ENCODE measurements at regions not wholly inside any gene's neighbourhood (a gene's known extent, or its start where the extent isn't known, plus 50 kb on each side); places are given as distances from the start of the nearest gene placed in this dataset.

- no peaks in the 10 kb centered on the region for H3K9me3 ChIP-seq
- DNase-seq: no peak
- H3K4me3 ChIP-seq (ENCODE audit: low read depth, low read length): no peak overlapping the region
- no peak for TF ChIP-seq CTCF (IDR thresholded peaks at IDR 0.05; ENCODE audit: low read depth, low read length)
- H3K36me3 ChIP-seq: no peaks in the 10 kb centered on the region
- no peaks in the 10 kb centered on the region for H3K27me3 ChIP-seq
- no peaks in the 10 kb centered on the region for H3K4me1 ChIP-seq
Observed at GRCh38 chr16:63323722-63324705, 1287.8 kb upstream of the CDH8 start.

DNA sequence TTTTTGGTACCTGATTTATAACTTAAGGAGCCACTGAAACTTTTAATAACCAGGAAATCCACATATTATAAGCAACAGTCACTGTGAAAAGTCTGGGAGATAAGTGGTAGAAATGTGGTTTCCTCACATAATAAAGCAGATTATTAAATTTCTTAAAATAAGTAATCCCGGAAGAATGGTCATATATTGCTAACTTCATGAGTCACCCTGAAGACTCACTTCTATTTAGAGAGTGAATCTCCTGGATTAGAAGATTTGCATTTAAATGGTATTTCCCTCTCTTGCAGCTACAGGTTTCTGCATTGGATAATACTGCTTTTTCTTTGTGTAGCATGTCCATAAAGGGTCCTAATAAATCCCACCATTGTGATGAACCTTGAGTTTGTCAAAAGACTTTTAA is 1286.8 kb upstream of the CDH8 start:
- DNase-seq: no peak
- H3K27me3 ChIP-seq: no peaks in the 10 kb centered on the region
- H3K9me3 ChIP-seq: no peaks in the 10 kb centered on the region
- H3K4me1 ChIP-seq: no peaks in the 10 kb centered on the region
- TF ChIP-seq CTCF (IDR thresholded peaks at IDR 0.05; ENCODE audit: low read depth, low read length): no peak
- no peak overlapping the region for H3K4me3 ChIP-seq (ENCODE audit: low read depth, low read length)
- no peaks in the 10 kb centered on the region for H3K36me3 ChIP-seq

GRCh38 chr16:63315229-63315628 is 1279.0 kb upstream of the CDH8 start:
- H3K27me3 ChIP-seq: no peaks in the 10 kb centered on the region

DNA sequence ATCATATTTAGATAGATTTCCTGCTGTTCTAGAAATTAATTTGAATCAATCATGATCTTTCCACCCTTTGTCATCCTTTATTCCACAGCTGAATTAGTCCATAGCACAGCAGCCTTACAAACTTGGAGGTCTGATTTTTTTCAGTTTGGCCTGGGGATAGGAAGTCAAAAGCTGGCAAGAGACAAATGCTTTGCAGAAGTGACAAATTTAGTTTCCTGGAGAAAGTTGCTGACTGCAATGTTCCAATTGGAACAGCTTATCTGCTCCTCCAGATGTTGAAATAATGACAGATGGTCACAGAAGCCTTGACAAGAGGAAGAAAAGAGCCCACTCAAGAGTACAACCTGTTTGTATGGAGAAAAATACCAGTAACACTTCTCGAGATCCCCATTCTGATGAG is 1276.1 kb upstream of the CDH8 start:
- TF ChIP-seq CTCF (IDR thresholded peaks at IDR 0.05; ENCODE audit: low read depth, low read length): no peak
- H3K4me1 ChIP-seq: no peaks in the 10 kb centered on the region
- H3K36me3 ChIP-seq: no peaks in the 10 kb centered on the region
- no peak for DNase-seq
- H3K4me3 ChIP-seq (ENCODE audit: low read depth, low read length): no peak overlapping the region
- H3K27me3 ChIP-seq: no peaks in the 10 kb centered on the region
- H3K9me3 ChIP-seq: no peaks in the 10 kb centered on the region

More at GRCh38 chr16:63315229-63315628, 1279.0 kb upstream of the CDH8 start:
- H3K9me3 ChIP-seq: no peaks in the 10 kb centered on the region
- H3K36me3 ChIP-seq: no peaks in the 10 kb centered on the region
- no peak overlapping the region for H3K4me3 ChIP-seq (ENCODE audit: low read depth, low read length)
- no peak for DNase-seq
- TF ChIP-seq CTCF (IDR thresholded peaks at IDR 0.05; ENCODE audit: low read depth, low read length): no peak
- H3K4me1 ChIP-seq: no peaks in the 10 kb centered on the region

DNA sequence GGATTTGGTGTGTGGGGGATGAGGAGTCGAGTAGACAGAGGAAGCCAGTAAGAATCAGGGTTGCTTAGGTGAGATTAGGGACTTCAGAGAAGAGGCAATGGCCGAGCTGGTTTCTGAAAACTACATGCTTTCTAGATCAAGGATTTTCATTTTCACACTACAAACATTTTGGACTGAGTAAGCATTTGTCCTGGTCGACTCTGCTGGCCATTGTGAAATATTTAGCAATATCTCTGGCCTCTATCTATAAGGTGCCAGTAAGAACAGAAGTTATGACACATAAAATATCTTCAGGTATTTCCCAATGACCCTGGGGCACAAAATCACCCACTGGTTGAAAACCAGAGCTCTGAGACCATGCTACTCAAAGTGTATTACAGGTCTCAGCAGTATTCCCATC is 1275.1 kb upstream of the CDH8 start:
- H3K4me3 ChIP-seq (ENCODE audit: low read depth, low read length): no peak overlapping the region
- H3K36me3 ChIP-seq: no peaks in the 10 kb centered on the region
- TF ChIP-seq CTCF (IDR thresholded peaks at IDR 0.05; ENCODE audit: low read depth, low read length): no peak
- no peaks in the 10 kb centered on the region for H3K4me1 ChIP-seq
- no peak for DNase-seq
- H3K9me3 ChIP-seq: no peaks in the 10 kb centered on the region
- H3K27me3 ChIP-seq: no peaks in the 10 kb centered on the region

DNA sequence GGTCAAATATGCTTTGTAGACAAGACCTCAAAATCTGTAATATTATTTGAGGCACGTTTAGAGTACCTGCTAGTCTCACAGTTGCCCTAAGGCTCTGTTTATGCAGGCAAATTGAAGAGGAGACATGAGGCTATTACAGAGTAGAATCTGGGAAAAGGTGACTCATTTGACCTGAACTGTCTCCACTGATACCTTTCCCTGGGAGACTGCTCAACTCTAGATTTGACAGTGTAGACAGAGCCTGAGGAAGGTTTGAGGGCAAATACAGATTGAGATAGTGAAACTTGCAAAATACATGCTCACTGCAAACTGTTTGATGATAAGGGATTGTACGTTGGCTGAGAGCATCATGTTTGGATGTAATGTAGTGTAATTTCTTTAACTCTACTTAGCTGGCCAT is 1266.6 kb upstream of the CDH8 start:
- Histone ChIP-seq H3K36me3 (no peaks in the 10 kb centered on the region), H3K4me3 (ENCODE audit: low read depth, low read length) (no peak overlapping the region), H3K27me3 (no peaks in the 10 kb centered on the region), H3K9me3 (no peaks in the 10 kb centered on the region), H3K4me1 (no peaks in the 10 kb centered on the region)
- no peak for TF ChIP-seq CTCF (IDR thresholded peaks at IDR 0.05; ENCODE audit: low read depth, low read length)
- no peak for DNase-seq
